ENCODE measurements at regions not wholly inside any gene's neighbourhood (a gene's known extent, or its start where the extent isn't known, plus 50 kb on each side); places are given as distances from the start of the nearest gene placed in this dataset.
"Not testable (repeated sequence)": the region's sequence is repeated elsewhere in the genome, so short reads cannot be mapped to it uniquely, and the experiment has no call there.

- Histone ChIP-seq H3K27me3 (ENCODE audit: control insufficient read depth in 1 of 2, insufficient read depth in 2 of 2, low read length in 2 of 2) (no peaks in the 10 kb centered on the region), H3K9me3 (ENCODE audit: low read length) (no peaks in the 10 kb centered on the region), H3K9ac (ENCODE audit: low read length) (no peak overlapping the region), H3K27ac (ENCODE audit: low read depth, low read length) (no peak overlapping the region), H3K4me3 (ENCODE audit: low read depth in 1 of 2, low read length in 2 of 2) (no peak overlapping the region), H3K36me3 (ENCODE audit: insufficient read depth, low read length) (no peaks in the 10 kb centered on the region), H3K4me1 (ENCODE audit: insufficient read depth, low read length) (no peaks in the 10 kb centered on the region)
These were observed 160.8 kb downstream of the XPNPEP1 start for GRCh38 chr10:109762555-109762954.

- H3K4me1 ChIP-seq (ENCODE audit: insufficient read depth, low read length); H3K9ac ChIP-seq (ENCODE audit: low read length); H3K4me3 ChIP-seq (ENCODE audit: low read depth in 1 of 2, low read length in 2 of 2); H3K27ac ChIP-seq (ENCODE audit: low read depth, low read length); H3K9me3 ChIP-seq (ENCODE audit: low read length); H3K27me3 ChIP-seq (ENCODE audit: control insufficient read depth in 1 of 2, insufficient read depth in 2 of 2, low read length in 2 of 2); H3K36me3 ChIP-seq (ENCODE audit: insufficient read depth, low read length): not testable (repeated sequence)
These were observed 165.6 kb downstream of the XPNPEP1 start for GRCh38 chr10:109757670-109758069.

DNA sequence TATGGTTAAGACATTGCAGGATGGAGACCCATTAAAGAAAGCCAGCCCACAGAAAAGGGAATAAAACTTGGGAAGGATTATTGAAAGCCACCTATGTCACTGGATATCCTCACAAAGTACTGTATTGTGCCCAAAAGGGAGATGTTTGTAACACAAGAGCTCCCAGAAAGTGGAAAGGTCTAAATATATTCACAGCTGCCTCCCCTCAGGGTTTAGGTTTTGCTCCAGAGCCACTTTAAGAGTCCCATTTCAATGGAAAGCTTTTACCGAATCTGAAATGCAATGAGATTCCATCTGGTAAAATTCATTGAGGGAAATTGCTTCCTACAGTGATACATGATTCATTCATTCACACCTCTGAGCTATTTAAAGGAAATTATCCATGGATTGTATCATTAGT is 176.4 kb downstream of the XPNPEP1 start:
- H3K27me3 ChIP-seq (ENCODE audit: control insufficient read depth in 1 of 2, insufficient read depth in 2 of 2, low read length in 2 of 2) = no peaks in the 10 kb centered on the region
- H3K9me3 ChIP-seq (ENCODE audit: low read length) = no peaks in the 10 kb centered on the region
- H3K36me3 ChIP-seq (ENCODE audit: insufficient read depth, low read length) = no peaks in the 10 kb centered on the region
- H3K27ac ChIP-seq (ENCODE audit: low read depth, low read length) = no peak overlapping the region
- H3K9ac ChIP-seq (ENCODE audit: low read length) = no peak overlapping the region
- H3K4me1 ChIP-seq (ENCODE audit: insufficient read depth, low read length) = peaks cover 25% of the 10 kb centered on the region
- H3K4me3 ChIP-seq (ENCODE audit: low read depth in 1 of 2, low read length in 2 of 2) = no peak overlapping the region

- H3K4me1 ChIP-seq (ENCODE audit: insufficient read depth, low read length) = peaks cover 40% of the 10 kb centered on the region
- H3K4me3 ChIP-seq (ENCODE audit: low read depth in 1 of 2, low read length in 2 of 2) = no peak overlapping the region
- no peaks in the 10 kb centered on the region for H3K27me3 ChIP-seq (ENCODE audit: control insufficient read depth in 1 of 2, insufficient read depth in 2 of 2, low read length in 2 of 2)
- H3K9ac ChIP-seq (ENCODE audit: low read length) = no peak overlapping the region
- no peak overlapping the region for H3K27ac ChIP-seq (ENCODE audit: low read depth, low read length)
- H3K36me3 ChIP-seq (ENCODE audit: insufficient read depth, low read length) = no peaks in the 10 kb centered on the region
- H3K9me3 ChIP-seq (ENCODE audit: low read length) = no peaks in the 10 kb centered on the region
These were observed 179.3 kb downstream of the XPNPEP1 start for GRCh38 chr10:109744020-109744419.

DNA sequence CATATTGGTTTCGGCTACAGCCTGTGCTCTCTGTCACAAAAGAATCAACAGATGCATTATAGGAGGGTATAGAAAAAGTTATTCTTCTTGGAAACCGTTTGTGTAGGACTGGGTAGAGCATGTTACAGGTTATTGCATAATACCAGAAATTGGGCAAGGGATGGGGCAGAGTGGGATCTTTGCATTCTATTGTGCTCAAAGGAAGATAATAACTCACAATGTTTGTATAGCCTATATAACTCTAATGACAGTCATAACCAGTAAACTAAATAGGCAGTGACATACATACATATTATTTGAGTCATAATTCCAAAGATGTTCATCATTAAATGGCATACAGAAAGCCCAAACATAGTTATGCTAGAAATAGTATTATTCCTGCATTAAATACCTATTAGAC is 179.7 kb downstream of the XPNPEP1 start:
- H3K27ac ChIP-seq (ENCODE audit: low read depth, low read length) = no peak overlapping the region
- H3K4me3 ChIP-seq (ENCODE audit: low read depth in 1 of 2, low read length in 2 of 2) = no peak overlapping the region
- no peaks in the 10 kb centered on the region for H3K27me3 ChIP-seq (ENCODE audit: control insufficient read depth in 1 of 2, insufficient read depth in 2 of 2, low read length in 2 of 2)
- H3K9ac ChIP-seq (ENCODE audit: low read length) = no peak overlapping the region
- no peaks in the 10 kb centered on the region for H3K36me3 ChIP-seq (ENCODE audit: insufficient read depth, low read length)
- H3K9me3 ChIP-seq (ENCODE audit: low read length) = no peaks in the 10 kb centered on the region
- H3K4me1 ChIP-seq (ENCODE audit: insufficient read depth, low read length) = peaks cover 40% of the 10 kb centered on the region

DNA sequence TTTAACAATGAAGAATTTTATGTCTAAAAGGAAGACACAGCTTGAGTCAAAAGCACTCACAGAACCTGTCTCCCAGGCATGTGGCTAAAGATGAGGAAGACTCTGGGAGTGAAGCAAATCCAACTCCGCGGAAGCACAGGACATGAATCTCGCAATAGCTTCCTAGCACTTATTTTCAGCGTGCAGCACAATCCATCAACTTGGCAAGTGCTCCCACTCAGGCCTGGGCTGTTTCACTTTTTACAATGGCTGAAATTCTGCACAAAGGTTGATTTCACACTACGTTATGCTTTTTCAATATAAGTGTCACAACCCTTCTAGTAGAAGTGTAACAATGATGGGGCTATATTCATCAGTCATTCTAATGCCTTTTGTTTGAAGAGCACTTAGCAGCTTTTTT is 180.2 kb downstream of the XPNPEP1 start:
- no peaks in the 10 kb centered on the region for H3K36me3 ChIP-seq (ENCODE audit: insufficient read depth, low read length)
- no peak overlapping the region for H3K9ac ChIP-seq (ENCODE audit: low read length)
- peaks cover 40% of the 10 kb centered on the region for H3K4me1 ChIP-seq (ENCODE audit: insufficient read depth, low read length)
- no peak overlapping the region for H3K27ac ChIP-seq (ENCODE audit: low read depth, low read length)
- H3K27me3 ChIP-seq (ENCODE audit: control insufficient read depth in 1 of 2, insufficient read depth in 2 of 2, low read length in 2 of 2) = no peaks in the 10 kb centered on the region
- H3K9me3 ChIP-seq (ENCODE audit: low read length) = no peaks in the 10 kb centered on the region
- H3K4me3 ChIP-seq (ENCODE audit: low read depth in 1 of 2, low read length in 2 of 2) = no peak overlapping the region

GRCh38 chr10:109741712-109742111 is 181.6 kb downstream of the XPNPEP1 start:
- H3K27ac ChIP-seq (ENCODE audit: low read depth, low read length) = no peak overlapping the region
- H3K36me3 ChIP-seq (ENCODE audit: insufficient read depth, low read length) = no peaks in the 10 kb centered on the region
- peaks cover 40% of the 10 kb centered on the region for H3K4me1 ChIP-seq (ENCODE audit: insufficient read depth, low read length)
- H3K27me3 ChIP-seq (ENCODE audit: control insufficient read depth in 1 of 2, insufficient read depth in 2 of 2, low read length in 2 of 2) = no peaks in the 10 kb centered on the region
- H3K9me3 ChIP-seq (ENCODE audit: low read length) = no peaks in the 10 kb centered on the region
- H3K4me3 ChIP-seq (ENCODE audit: low read depth in 1 of 2, low read length in 2 of 2) = no peak overlapping the region
- H3K9ac ChIP-seq (ENCODE audit: low read length) = no peak overlapping the region

DNA sequence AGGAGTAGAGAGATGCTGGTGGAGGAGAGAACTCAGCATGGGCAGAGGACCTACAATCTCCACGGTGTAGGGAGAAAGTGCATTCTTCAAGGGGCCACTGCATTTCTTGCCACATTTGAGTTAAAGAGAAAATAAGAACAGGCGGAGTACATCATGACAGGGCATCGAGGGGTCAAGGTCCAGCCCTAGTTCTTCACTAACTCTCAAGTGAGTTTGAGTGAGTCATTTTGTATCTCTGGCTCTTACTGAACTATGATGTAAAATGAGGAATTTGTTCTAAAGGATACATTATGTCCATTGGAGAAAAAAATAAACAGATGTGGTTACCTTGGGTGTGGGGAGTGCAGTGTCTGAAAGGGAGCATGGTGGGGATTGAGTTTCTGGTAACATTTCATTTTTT is 182.9 kb downstream of the XPNPEP1 start:
- H3K27ac ChIP-seq (ENCODE audit: low read depth, low read length) = no peak overlapping the region
- H3K27me3 ChIP-seq (ENCODE audit: control insufficient read depth in 1 of 2, insufficient read depth in 2 of 2, low read length in 2 of 2) = no peaks in the 10 kb centered on the region
- no peaks in the 10 kb centered on the region for H3K9me3 ChIP-seq (ENCODE audit: low read length)
- H3K36me3 ChIP-seq (ENCODE audit: insufficient read depth, low read length) = no peaks in the 10 kb centered on the region
- H3K9ac ChIP-seq (ENCODE audit: low read length) = no peak overlapping the region
- H3K4me1 ChIP-seq (ENCODE audit: insufficient read depth, low read length) = peaks cover 40% of the 10 kb centered on the region
- H3K4me3 ChIP-seq (ENCODE audit: low read depth in 1 of 2, low read length in 2 of 2) = no peak overlapping the region

- no peak overlapping the region for H3K27ac ChIP-seq (ENCODE audit: low read depth, low read length)
These were observed 185.7 kb downstream of the XPNPEP1 start for GRCh38 chr10:109737626-109738025.

DNA sequence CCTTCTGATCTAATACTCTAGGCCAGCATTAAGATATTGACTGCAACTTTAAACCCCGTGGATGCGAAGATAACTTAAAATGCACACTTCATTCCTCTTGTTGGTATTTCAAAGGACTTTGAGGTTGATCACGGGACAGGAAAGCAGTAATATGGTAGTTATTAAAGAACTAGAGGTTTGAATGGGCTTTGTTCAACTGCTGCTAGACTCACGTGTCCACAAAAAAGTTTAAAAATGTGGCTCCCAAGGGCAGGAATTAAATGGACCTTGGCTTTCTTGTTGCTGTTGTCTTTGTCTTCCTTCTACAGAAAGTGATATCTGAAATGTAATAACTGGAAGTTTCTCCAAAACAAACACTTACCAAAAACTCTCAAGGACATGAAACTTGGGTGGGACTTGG is 186.3 kb downstream of the XPNPEP1 start:
- Histone ChIP-seq H3K36me3 (ENCODE audit: insufficient read depth, low read length) (no peaks in the 10 kb centered on the region), H3K9ac (ENCODE audit: low read length) (no peak overlapping the region), H3K27ac (ENCODE audit: low read depth, low read length) (no peak overlapping the region), H3K4me1 (ENCODE audit: insufficient read depth, low read length) (peaks cover 15% of the 10 kb centered on the region), H3K9me3 (ENCODE audit: low read length) (no peaks in the 10 kb centered on the region), H3K27me3 (ENCODE audit: control insufficient read depth in 1 of 2, insufficient read depth in 2 of 2, low read length in 2 of 2) (no peaks in the 10 kb centered on the region), H3K4me3 (ENCODE audit: low read depth in 1 of 2, low read length in 2 of 2) (no peak overlapping the region)

More at GRCh38 chr10:109737626-109738025, 185.7 kb downstream of the XPNPEP1 start:
- Histone ChIP-seq H3K4me1 (ENCODE audit: insufficient read depth, low read length) (peaks cover 15% of the 10 kb centered on the region), H3K4me3 (ENCODE audit: low read depth in 1 of 2, low read length in 2 of 2) (no peak overlapping the region), H3K36me3 (ENCODE audit: insufficient read depth, low read length) (no peaks in the 10 kb centered on the region), H3K9ac (ENCODE audit: low read length) (no peak overlapping the region), H3K27me3 (ENCODE audit: control insufficient read depth in 1 of 2, insufficient read depth in 2 of 2, low read length in 2 of 2) (no peaks in the 10 kb centered on the region), H3K9me3 (ENCODE audit: low read length) (no peaks in the 10 kb centered on the region)

DNA sequence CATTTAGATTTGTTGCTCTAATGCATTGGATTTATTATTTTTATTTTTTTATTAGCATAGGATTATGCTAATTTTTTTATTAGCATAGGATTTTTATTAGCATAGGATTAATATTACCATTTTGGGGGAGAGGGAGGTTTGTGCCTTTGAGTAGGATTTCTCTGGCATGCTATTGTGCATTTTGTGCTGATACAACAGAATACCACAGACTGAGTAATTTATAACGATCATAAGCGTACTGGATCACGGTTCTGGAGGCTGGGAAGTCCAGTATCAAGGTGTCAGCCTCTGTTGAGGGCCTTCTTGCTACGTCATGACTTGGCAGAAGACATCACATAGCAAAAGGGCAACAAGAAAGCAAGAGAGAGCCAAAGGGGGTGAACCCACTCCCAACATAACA is 187.5 kb downstream of the XPNPEP1 start:
- Histone ChIP-seq H3K36me3 (ENCODE audit: insufficient read depth, low read length) (no peaks in the 10 kb centered on the region), H3K27me3 (ENCODE audit: control insufficient read depth in 1 of 2, insufficient read depth in 2 of 2, low read length in 2 of 2) (no peaks in the 10 kb centered on the region), H3K9ac (ENCODE audit: low read length) (no peak overlapping the region), H3K4me3 (ENCODE audit: low read depth in 1 of 2, low read length in 2 of 2) (no peak overlapping the region), H3K9me3 (ENCODE audit: low read length) (no peaks in the 10 kb centered on the region), H3K27ac (ENCODE audit: low read depth, low read length) (no peak overlapping the region), H3K4me1 (ENCODE audit: insufficient read depth, low read length) (peaks cover 4% of the 10 kb centered on the region)

DNA sequence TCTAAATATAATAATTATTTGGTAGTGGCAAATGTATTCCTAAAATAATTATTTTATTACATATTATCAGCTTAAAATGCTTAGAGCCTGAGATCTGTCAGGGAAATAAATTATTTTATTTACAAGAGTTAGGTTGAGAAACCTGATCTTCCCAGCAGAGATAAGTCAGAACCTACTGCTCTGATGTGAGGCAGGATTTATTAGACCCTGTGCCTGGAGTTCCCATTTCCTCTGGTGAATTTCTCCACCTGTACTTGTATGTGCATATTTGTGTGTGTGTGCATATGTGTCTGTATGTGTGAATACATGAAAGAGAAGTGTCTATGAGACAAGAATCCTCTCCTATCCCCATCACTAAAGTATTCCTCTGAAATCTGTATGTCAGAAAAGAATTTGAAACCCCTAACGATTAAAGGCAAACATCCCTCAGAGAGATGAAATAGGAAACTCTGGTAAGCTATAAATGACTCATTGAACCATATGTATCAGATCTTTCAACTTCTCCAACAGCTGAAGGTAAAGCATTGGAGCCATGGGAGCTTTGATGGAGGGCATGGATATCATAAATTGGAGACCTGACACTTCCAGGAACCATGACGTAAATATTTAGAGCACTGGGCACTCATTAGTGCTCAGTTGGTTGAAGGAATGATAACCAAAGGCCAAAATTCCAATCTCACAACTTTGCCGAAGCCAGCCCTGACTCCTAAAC is 190.9 kb downstream of the XPNPEP1 start:
- H3K4me1 ChIP-seq (ENCODE audit: insufficient read depth, low read length) = no peaks in the 10 kb centered on the region
- no peak overlapping the region for H3K4me3 ChIP-seq (ENCODE audit: low read depth in 1 of 2, low read length in 2 of 2)
- no peaks in the 10 kb centered on the region for H3K9me3 ChIP-seq (ENCODE audit: low read length)
- no peaks in the 10 kb centered on the region for H3K27me3 ChIP-seq (ENCODE audit: control insufficient read depth in 1 of 2, insufficient read depth in 2 of 2, low read length in 2 of 2)
- H3K36me3 ChIP-seq (ENCODE audit: insufficient read depth, low read length) = no peaks in the 10 kb centered on the region
- no peak overlapping the region for H3K9ac ChIP-seq (ENCODE audit: low read length)
- H3K27ac ChIP-seq (ENCODE audit: low read depth, low read length) = no peak overlapping the region

Data from muscle layer of colon (tissue), 2 donors.